GM23338 (cell line): ENCODE measurements at regions not wholly inside any gene's neighbourhood (a gene's known extent, or its start where the extent isn't known, plus 50 kb on each side); places are given as distances from the start of the nearest gene placed in this dataset.

Source experiments
- ATAC-seq: fragments of 200-7000 bp; cut with Tn5 transposase; 3 replicates; pipeline ENCODE4 v1.9.1; 2020
- DNase-seq: peaks from one replicate; pipeline ENCODE4 v3.0.0-alpha.2; 2015; ENCODE audit warnings: low spot score
- H2AFZ ChIP-seq: fragments of 200-600 bp; sonication (generic); 2 replicates; pipeline ENCODE4 v1.8.0; 2016; ENCODE audit warnings: antibody characterized with exemption, mild to moderate bottlenecking, moderate library complexity
- H3F3A ChIP-seq: fragments of 200-600 bp; sonication (generic); replicated peaks from 2 replicates; pipeline ENCODE4 v1.8.0; 2017; ENCODE audit warnings: antibody characterized with exemption, mixed run types, low read depth
- H3K27ac ChIP-seq: fragments of 200-600 bp; sonication (generic); 2 replicates; pipeline ENCODE4 v1.6.1; 2016; ENCODE audit warnings: low read depth
- H3K27me3 ChIP-seq: fragments of 200-600 bp; sonication (generic); 2 replicates; pipeline ENCODE4 v1.8.0; 2016; ENCODE audit warnings: mild to moderate bottlenecking, mixed run types, moderate library complexity; ENCODE audit not compliant: insufficient read depth
- H3K36me3 ChIP-seq: fragments of 200-600 bp; sonication (generic); 2 replicates; pipeline ENCODE4 v1.8.0; 2016; ENCODE audit warnings: mild to moderate bottlenecking; ENCODE audit not compliant: insufficient read depth
- H3K4me1 ChIP-seq: fragments of 200-600 bp; sonication (generic); 2 replicates; pipeline ENCODE4 v1.8.0; 2016; ENCODE audit warnings: mild to moderate bottlenecking, moderate library complexity; ENCODE audit not compliant: insufficient read depth
- H3K4me2 ChIP-seq: fragments of 200-600 bp; sonication (generic); 2 replicates; pipeline ENCODE4 v1.7.1; 2017; ENCODE audit warnings: mixed run types
- H3K4me3 ChIP-seq: fragments of 200-600 bp; sonication (generic); 2 replicates; pipeline ENCODE4 v1.6.1; 2016; ENCODE audit warnings: mixed run types
- H3K79me2 ChIP-seq: fragments of 200-600 bp; sonication (generic); replicated peaks from 2 replicates; pipeline ENCODE4 v1.8.0; 2017; ENCODE audit warnings: mild to moderate bottlenecking; ENCODE audit not compliant: insufficient read depth
- H3K9me2 ChIP-seq: fragments of 200-600 bp; sonication (generic); 2 replicates; pipeline ENCODE4 v1.8.0; 2017; ENCODE audit not compliant: insufficient read depth
- H4K20me1 ChIP-seq: fragments of 200-600 bp; sonication (generic); replicated peaks from 2 replicates; pipeline ENCODE4 v1.8.0; 2017; ENCODE audit warnings: mild to moderate bottlenecking; ENCODE audit not compliant: insufficient read depth
- H3K27ac Mint-ChIP-seq: 2 replicates; pipeline ENCODE4 v1.8.0; 2020; ENCODE audit warnings: inconsistent platforms, mild to moderate bottlenecking, moderate library complexity, mixed read lengths
- H3K27me3 Mint-ChIP-seq: 3 replicates; pipeline ENCODE4 v1.8.0; 2022; ENCODE audit warnings: low read depth, mild to moderate bottlenecking, moderate library complexity, mixed read lengths, inconsistent platforms; ENCODE audit not compliant: insufficient read depth, poor library complexity
- H3K36me3 Mint-ChIP-seq: 3 replicates; pipeline ENCODE4 v1.8.0; 2021; ENCODE audit warnings: low read depth, mild to moderate bottlenecking, inconsistent platforms, moderate library complexity, mixed read lengths
- H3K4me1 Mint-ChIP-seq: 3 replicates; pipeline ENCODE4 v1.8.0; 2020; ENCODE audit warnings: mild to moderate bottlenecking, inconsistent platforms, mixed read lengths
- H3K4me3 Mint-ChIP-seq: 3 replicates; pipeline ENCODE4 v1.8.0; 2021; ENCODE audit warnings: moderate library complexity, mild to moderate bottlenecking, inconsistent platforms, mixed read lengths
- H3K9me3 Mint-ChIP-seq: 3 replicates; pipeline ENCODE4 v1.8.0; 2020; ENCODE audit warnings: moderate library complexity, mild to moderate bottlenecking, inconsistent platforms, mixed read lengths
- CREB1 ChIP-seq: fragments of 250-450 bp; sonication (Bioruptor Pico); IDR thresholded peaks from 2 replicates; pipeline ENCODE4 v1.5.0; 2020; ENCODE audit warnings: low read depth, mild to moderate bottlenecking, moderate library complexity
- CTCF ChIP-seq, 2 experiments: fragments of 200-600 bp in 1 of 2; sonication (generic) in 1 of 2; conservative IDR thresholded peaks; 2 replicates each; pipeline versions ENCODE4 v1.5.1 to v1.6.1; 2016 to 2017; ENCODE audit warnings: antibody characterized with exemption in 2 of 2, low read depth in 2 of 2, mild to moderate bottlenecking in 2 of 2, moderate library complexity in 1 of 2
- ETS1 ChIP-seq: IDR thresholded peaks from 2 replicates; pipeline ENCODE4 v1.6.1; 2016; ENCODE audit warnings: antibody characterized with exemption
- EZH2 ChIP-seq: fragments of 200-600 bp; sonication (generic); IDR thresholded peaks from one replicate; pipeline ENCODE4 v1.8.0; 2017; ENCODE audit warnings: antibody characterized with exemption, mild to moderate bottlenecking, low read depth; ENCODE audit not compliant: unreplicated experiment
- EZH2phosphoT487 ChIP-seq: fragments of 200-600 bp; sonication (generic); IDR thresholded peaks from one replicate; pipeline ENCODE4 v1.8.1; 2018; ENCODE audit warnings: antibody characterized with exemption; ENCODE audit not compliant: unreplicated experiment
- JUNB ChIP-seq: IDR thresholded peaks from one replicate; pipeline ENCODE4 v1.6.1; 2016; ENCODE audit warnings: antibody characterized with exemption; ENCODE audit not compliant: unreplicated experiment
- NANOG ChIP-seq: IDR thresholded peaks from 2 replicates; pipeline ENCODE4 v1.6.1; 2016; ENCODE audit warnings: antibody characterized with exemption, borderline replicate concordance
- POLR2AphosphoS5 ChIP-seq: IDR thresholded peaks from 2 replicates; pipeline ENCODE4 v1.6.1; 2016; ENCODE audit warnings: antibody characterized with exemption, low read depth
- REST ChIP-seq: IDR thresholded peaks from one replicate; pipeline ENCODE4 v1.6.1; 2018; ENCODE audit warnings: antibody characterized with exemption; ENCODE audit not compliant: unreplicated experiment
- STAT1 ChIP-seq: IDR thresholded peaks from one replicate; pipeline ENCODE4 v1.6.1; 2016; ENCODE audit warnings: antibody characterized with exemption; ENCODE audit not compliant: unreplicated experiment
- ZNF114 ChIP-seq: fragments of 250-450 bp; sonication (Bioruptor Pico); IDR thresholded peaks from 2 replicates; pipeline ENCODE4 v1.5.0; 2020; ENCODE audit warnings: mild to moderate bottlenecking, moderate library complexity
- ZNF331 ChIP-seq: fragments of 250-450 bp; sonication (Bioruptor Pico); IDR thresholded peaks from 2 replicates; pipeline ENCODE4 v1.5.0; 2020; ENCODE audit warnings: low read depth, mild to moderate bottlenecking, moderate library complexity
- ZNF462 ChIP-seq: fragments of 250-450 bp; sonication (Bioruptor Pico); IDR thresholded peaks from 2 replicates; pipeline ENCODE4 v1.5.0; 2020; ENCODE audit warnings: mild to moderate bottlenecking, moderate library complexity

- Mint-ChIP-seq H3K27me3 (no peaks in the 10 kb centered on the region), H3K27ac (no peak overlapping the region), H3K4me3 (no peak overlapping the region), H3K4me1 (peaks cover 5% of the 10 kb centered on the region; the same call in 2 of the 3 replicates), H3K36me3 (no peaks in the 10 kb centered on the region), H3K9me3 (no peaks in the 10 kb centered on the region)
- no peak for ATAC-seq
- H2AFZ ChIP-seq = no peak overlapping the region
- H3K79me2 ChIP-seq = no peaks in the 10 kb centered on the region
- H3K27ac ChIP-seq = no peak overlapping the region
- no peak overlapping the region for H3K4me3 ChIP-seq
- peaks cover 4% of the 10 kb centered on the region; the same call in 1 of the 2 replicates for H3K4me1 ChIP-seq
- H3K4me2 ChIP-seq = no peak overlapping the region
- no peaks in the 10 kb centered on the region for H3K36me3 ChIP-seq
- 0 out of 2 replicates have a peak, but pooled peaks cover 1% of the 10 kb centered on the region for H3K9me2 ChIP-seq
- DNase-seq = no peak
- H4K20me1 ChIP-seq = no peaks in the 10 kb centered on the region
- no peaks in the 10 kb centered on the region for H3K27me3 ChIP-seq
- H3F3A ChIP-seq = no peaks in the 10 kb centered on the region
- TF ChIP-seq ZNF331 (CRISPR knock-in tag) = no peak
- no peak for TF ChIP-seq EZH2
- no peak for TF ChIP-seq JUNB
- no peak for TF ChIP-seq CREB1 (CRISPR knock-in tag)
- no peak for TF ChIP-seq NANOG
- TF ChIP-seq POLR2AphosphoS5 = no peak
- no peak for TF ChIP-seq EZH2phosphoT487
- no peak for TF ChIP-seq ZNF114 (CRISPR knock-in tag)
- TF ChIP-seq STAT1 = no peak
- no peak for TF ChIP-seq ZNF462
- TF ChIP-seq ETS1 = no peak
- TF ChIP-seq CTCF (conservative IDR thresholded peaks at IDR 0.05; ENCODE audit: low read depth in 2 of 2) = no peak
- TF ChIP-seq REST = no peak
Observed at GRCh38 chr1:218547957-218548730, 203.0 kb downstream of the TGFB2 start.
